Cardiac muscle cell (in vitro differentiated cells and primary cell): ENCODE measurements at regions not wholly inside any gene's neighbourhood (a gene's known extent, or its start where the extent isn't known, plus 50 kb on each side); places are given as distances from the start of the nearest gene placed in this dataset.

Source experiments
- DNase-seq, 2 donors: peaks; one replicate each; pipeline versions ENCODE4 v3.0.0 to v3.0.0-alpha.2; 2010 to 2017; ENCODE audit warnings: low read depth in 1 of 2, low spot score in 1 of 2
- H3K27ac ChIP-seq: fragments of 200-600 bp; sonication (generic); 2 replicates; pipeline ENCODE4 v1.5.1; 2016
- H3K27me3 ChIP-seq: fragments of 200-600 bp; sonication (generic); 2 replicates; pipeline ENCODE4 v1.6.0; 2016; ENCODE audit warnings: control low read depth
- H3K36me3 ChIP-seq: fragments of 200-600 bp; sonication (generic); 2 replicates; pipeline ENCODE4 v1.5.1; 2016; ENCODE audit warnings: control low read depth
- H3K4me1 ChIP-seq: fragments of 200-600 bp; sonication (generic); 2 replicates; pipeline ENCODE4 v1.8.1; 2017; ENCODE audit warnings: low read depth, mild to moderate bottlenecking, mixed run types
- H3K4me3 ChIP-seq: fragments of 200-600 bp; sonication (generic); 2 replicates; pipeline ENCODE4 v1.5.1; 2016; ENCODE audit warnings: mild to moderate bottlenecking
- H3K9me3 ChIP-seq: fragments of 200-600 bp; sonication (generic); 2 replicates; pipeline ENCODE4 v1.5.1; 2017; ENCODE audit warnings: low read depth, mild to moderate bottlenecking, control low read depth
- TF ChIP-seq, protein P1 (sequence below): IDR thresholded peaks from 2 replicates; pipeline ENCODE4 v1.5.1; 2012; ENCODE audit warnings: low read depth, mild to moderate bottlenecking, low read length

DNA sequence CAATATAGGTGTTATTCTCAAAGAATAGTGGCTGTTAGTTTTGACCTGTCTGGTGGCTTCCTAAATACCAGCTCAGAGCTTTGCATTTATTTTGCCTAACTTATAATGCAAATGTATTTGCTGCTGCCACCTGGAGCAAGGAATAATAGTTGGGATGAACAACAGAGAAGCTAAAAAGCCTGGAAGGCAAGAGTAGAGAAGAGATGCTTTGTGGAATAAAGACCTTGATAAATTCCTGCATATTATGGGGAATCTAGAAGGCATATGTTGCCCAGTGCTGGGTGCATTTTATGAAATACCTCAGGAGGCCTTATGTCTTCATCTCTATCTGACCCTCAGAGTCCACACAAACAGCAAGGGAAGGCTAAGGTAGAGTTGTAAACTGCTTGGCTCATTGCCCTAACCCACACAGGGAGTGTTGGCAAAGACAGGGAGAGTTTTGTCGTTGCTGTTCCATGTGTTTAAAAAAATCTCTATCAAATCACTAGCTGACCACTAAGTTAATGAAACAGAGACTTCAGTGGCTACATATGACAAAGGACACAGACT lies 53.7 kb upstream of the SCAF11 start:
- peak in 1 of 2 donors; percentile 0 for DNase-seq
- H3K4me1 ChIP-seq, result no peaks in the 10 kb centered on the region
- no peak overlapping the region for H3K4me3 ChIP-seq
- no peak overlapping the region for H3K27ac ChIP-seq
- TF ChIP-seq, protein P1, sequence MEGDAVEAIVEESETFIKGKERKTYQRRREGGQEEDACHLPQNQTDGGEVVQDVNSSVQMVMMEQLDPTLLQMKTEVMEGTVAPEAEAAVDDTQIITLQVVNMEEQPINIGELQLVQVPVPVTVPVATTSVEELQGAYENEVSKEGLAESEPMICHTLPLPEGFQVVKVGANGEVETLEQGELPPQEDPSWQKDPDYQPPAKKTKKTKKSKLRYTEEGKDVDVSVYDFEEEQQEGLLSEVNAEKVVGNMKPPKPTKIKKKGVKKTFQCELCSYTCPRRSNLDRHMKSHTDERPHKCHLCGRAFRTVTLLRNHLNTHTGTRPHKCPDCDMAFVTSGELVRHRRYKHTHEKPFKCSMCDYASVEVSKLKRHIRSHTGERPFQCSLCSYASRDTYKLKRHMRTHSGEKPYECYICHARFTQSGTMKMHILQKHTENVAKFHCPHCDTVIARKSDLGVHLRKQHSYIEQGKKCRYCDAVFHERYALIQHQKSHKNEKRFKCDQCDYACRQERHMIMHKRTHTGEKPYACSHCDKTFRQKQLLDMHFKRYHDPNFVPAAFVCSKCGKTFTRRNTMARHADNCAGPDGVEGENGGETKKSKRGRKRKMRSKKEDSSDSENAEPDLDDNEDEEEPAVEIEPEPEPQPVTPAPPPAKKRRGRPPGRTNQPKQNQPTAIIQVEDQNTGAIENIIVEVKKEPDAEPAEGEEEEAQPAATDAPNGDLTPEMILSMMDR, result no peak
- H3K36me3 ChIP-seq, result no peaks in the 10 kb centered on the region
- no peaks in the 10 kb centered on the region for H3K9me3 ChIP-seq
- no peaks in the 10 kb centered on the region for H3K27me3 ChIP-seq
